ENCODE measurements at regions not wholly inside any gene's neighbourhood (a gene's known extent, or its start where the extent isn't known, plus 50 kb on each side); places are given as distances from the start of the nearest gene placed in this dataset.

DNA sequence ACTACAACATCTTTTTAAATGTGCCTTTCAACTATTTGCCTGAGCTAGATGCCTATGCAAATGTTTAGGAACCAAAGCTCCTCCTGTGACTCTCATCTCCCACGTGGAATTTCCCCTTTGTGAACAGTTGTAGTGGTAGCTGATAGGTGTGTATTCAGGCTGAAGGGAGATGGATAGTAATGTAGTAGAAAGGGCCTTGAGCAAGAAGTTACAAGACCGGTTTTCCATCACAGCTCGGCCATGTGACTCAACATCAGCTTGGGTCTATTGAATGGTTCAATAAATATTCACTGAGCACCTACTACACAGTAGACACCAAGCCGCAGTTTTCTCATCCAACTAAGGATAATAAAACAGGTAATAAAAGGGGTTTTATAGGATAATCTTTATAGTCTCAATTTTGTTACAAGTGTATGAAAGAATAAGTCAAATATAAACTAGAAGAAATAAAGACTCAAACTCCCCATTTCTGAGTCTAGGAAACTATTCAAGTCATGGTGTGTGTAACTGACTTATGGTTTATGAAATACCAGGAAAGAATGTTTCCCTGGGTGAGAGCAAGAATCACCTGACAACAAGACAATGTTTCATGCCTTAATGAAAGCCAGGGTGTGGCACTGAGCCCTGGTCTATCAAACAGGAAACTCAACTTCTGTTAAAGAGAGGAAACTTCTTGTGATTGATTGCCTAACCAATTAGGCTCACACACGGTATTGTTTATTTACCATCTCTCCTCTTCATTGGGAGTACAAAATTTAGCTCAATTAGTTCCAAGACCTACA is 187.1 kb upstream of the SPEF2 start:
- no peak for DNase-seq (ENCODE audit: low spot score)

DNA sequence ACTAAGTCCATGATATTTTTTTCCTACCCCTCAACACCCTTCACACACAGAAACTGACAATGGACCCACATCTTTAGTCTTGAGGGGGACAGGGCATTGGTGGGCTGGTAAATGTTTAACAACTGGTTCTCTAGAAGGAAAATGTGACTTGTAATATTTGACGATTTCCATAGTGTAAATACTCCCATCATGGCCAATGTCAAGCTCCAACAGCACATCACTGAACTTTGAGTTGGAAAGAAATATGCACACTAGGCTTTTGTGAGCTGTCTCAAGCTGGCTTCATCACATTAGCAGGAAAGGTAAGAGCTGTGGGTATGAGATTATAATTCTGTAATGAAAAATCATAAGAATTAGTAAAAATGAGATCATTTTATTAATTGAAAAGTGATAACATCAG is 189.9 kb upstream of the PRLR start:
- no peak for DNase-seq (ENCODE audit: low spot score)

DNA sequence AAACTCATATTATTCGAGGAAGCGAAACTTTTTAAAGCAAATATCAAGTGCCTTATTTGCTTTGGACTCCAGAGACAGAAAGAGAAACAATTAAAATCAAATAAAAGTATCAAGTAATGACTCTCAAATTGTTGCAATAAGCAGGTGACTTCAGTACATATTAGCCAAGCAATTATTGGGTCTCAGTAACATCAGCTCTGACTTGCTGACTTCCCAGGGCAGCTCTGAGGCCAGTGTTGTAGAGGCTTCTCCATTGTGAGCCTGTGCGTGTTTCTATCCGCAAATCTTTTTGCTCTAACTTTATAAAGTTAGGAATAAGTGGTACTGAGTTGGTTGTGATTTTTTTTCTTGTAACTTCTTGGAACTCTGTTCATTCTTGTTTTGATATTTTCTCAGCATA is 186.8 kb upstream of the PRLR start:
- no peak for DNase-seq (ENCODE audit: low spot score)

DNA sequence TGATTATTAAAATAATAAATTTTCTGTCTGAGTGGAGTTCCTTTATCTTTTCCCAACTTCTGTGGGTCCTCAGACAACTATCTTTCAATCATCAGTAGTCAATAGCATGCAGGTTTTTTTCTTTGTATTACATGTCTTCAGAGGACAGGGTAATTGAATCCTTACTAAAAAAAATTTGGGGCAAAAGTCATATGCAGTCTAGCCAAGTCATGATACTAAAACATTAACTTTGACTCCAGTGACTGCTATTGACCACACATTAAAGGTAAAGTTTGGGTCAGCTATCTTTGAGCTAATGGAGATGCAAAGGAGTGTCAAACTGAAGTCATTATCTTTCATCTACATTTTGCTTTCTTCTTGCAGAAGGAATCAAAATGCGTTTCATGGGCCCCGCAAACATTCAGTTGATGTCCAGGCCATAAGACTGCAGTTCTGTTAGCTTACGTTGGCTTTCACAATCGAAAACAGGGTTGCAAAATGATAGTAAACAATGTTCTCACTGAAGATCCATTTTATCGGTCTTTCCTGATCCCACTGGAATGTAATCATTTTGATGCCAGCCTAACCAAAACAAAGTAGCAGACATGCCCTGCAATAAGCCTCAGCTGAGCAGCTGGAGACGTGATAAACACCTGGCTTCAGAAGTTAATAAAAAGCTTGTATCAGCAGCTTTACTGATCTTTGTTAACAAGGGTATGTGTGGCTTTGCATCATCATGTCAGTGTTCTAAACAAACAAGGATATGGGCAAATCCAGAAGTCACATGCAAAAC is 186.1 kb upstream of the PRLR start:
- no peak for DNase-seq (ENCODE audit: low spot score)

DNA sequence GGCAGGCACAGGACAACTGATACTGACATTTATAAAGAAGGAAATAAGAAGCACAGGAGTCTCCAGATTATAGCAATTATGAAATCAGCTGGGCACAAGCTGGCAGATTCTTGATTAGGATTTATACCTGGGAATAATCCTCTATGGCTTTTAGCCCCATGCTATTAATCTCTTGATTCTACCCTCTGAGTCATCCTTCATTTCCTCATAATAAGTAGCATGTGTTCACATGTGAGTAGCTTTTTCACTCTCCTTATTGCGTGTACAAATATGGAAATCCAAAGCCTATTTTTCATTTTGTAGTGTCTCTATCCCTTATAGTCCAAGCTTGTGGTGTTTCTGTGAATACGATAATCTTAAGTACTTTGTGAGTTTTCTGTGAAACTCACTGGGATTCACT is 185.0 kb upstream of the PRLR start:
- DNase-seq (ENCODE audit: low spot score): no peak

DNA sequence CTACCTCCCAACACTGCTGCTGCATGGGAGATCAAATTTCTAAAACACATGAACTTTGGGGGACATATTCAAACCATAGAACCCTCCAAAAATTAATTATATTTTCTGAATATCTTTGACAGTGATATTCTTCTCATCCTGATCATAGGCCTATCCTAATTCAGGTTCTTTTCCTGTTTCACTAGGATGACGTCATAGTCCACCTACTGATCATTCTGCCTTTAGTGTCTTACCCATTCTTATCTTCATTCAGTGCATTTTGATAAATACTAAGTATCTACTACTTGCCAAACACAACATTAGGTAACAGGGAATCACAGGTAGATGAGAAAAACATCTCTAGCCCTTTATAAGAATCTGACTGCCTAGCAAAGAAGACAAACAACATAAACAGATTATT is 179.1 kb upstream of the PRLR start:
- no peak for DNase-seq (ENCODE audit: low spot score)

DNA sequence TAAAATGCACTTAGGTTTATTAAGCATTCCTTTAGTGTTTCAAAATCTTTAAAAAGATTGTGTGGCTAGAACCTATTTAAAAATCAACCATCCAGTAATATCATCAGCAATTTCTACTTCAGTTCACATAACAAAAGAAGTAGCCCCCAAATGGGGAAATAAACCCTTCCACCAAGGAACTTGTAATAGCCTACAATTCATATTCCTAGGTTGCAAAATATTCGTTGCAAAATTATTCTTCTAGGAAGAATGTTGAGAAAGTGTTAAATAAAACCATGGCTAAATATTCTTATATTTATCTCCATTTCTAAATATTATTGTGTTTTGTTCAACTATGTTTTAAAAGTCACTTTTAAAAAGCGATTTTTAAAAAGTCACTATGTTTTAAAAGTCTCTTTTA is 177.9 kb upstream of the PRLR start:
- no peak for DNase-seq (ENCODE audit: low spot score)

DNA sequence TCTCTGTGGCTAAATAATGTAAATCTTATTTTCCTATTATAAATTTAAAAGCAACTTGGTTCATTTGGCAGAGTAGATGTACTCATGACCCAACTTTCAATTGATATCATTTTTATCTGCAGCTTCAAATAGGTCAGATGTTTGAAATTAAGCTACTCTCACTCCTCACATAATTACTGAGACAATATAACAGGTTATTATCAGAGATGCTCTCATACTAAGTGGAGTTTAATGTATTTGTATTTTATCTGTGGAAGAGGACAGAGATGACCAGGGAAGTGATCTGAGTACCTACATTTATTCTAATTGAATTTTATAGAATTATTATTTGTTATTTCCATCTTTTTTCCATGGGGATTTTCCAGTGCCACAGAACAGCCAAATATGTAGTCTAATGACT is 177.4 kb upstream of the PRLR start:
- no peak for DNase-seq (ENCODE audit: low spot score)

DNA sequence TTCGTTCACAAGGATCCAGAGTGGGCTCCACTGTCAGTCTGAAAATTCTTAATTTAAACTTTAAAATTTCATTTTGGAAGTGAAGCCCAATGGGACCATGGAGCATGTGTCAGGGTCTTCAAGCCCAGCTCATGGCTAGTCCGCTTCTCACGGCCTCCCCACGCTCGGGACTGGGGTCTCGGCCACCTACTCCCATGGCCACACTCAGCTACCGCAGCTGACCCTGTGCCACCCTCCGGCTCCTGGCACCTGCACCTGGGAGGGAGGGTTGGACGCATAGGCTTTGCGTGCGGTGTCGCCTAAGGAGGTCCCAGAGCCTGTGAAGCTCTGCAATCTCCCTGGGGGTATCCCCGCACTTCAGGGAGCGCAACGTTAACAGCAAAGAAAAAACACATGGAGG is 175.7 kb upstream of the PRLR start:
- DNase-seq (ENCODE audit: low spot score): no peak

DNA sequence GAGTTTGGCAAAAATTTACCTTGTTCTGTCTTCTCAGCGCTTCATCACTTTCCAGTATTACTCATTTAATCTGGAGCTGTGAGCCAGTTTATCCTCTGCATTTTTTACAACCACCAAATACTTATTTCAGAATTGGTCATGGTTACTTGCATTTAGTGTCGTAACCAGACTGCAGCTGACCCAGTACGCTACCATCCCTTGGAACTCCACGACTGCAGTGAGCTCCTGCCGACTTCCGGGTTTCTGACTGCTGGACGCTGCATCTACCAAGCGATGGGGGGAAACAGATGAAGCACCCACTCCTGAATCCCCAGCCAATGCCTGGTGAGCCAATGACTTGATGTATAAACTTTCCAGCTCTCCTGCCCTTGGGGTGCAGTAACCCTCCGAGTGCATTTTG is 174.4 kb upstream of the PRLR start:
- DNase-seq (ENCODE audit: low spot score): no peak

DNA sequence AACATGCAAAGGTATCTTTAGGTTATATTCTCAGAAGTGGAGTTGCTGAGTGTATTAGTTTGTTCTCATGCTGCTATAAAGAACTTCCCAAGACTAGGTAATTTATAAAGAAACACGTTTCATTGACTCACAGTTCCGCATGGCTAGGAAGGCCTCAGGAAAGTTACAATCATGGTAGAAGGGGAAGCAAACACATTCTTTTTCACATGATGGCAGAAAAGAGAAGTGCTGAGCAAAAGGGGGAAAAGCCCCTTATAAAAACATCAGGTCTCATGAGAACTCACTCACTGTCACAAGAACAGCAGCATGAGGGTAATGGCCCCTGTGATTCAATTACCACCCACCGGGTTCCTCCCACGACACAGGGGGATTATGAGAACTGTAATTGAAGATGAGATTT is 163.6 kb upstream of the PRLR start:
- no peak for DNase-seq (ENCODE audit: low spot score)

DNA sequence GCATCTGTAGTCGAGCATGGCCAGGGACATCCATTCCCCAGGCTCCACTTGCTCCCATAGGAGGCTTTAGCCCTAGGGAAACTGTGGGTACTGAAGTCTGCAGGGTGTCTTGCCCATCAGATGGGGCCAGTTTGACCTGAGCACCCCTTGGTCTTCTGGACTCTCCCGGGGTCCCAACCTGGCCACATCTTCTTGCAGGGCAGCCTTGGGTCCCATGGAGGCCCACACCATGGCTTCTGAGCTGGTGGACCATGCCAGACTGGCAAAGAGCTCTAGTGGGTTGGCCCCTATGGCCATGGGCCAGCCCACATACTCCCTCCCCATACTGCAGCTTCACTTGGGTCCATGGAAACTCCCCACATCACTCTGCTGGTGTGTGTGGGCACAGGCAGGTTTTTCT is 154.4 kb upstream of the PRLR start:
- no peak for DNase-seq (ENCODE audit: low spot score)

DNA sequence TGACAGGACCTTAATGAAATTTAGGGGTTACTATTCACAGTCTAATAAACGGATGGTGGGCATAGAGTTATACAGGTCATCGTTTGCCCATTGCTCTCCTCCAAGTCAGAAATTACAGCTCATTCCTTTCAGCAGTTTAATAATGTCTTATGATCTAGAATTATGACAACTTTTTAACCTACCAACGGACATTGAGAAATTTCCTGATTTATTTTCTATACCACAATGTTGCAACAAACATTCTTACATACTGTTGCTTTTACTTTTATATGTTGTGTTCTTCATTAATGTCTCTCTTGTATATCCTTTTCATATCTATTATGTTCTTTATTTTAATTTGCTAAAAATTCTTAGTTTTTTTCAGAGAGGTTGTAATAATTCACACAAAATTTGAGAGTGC is 152.8 kb upstream of the PRLR start:
- DNase-seq (ENCODE audit: low spot score): no peak

DNA sequence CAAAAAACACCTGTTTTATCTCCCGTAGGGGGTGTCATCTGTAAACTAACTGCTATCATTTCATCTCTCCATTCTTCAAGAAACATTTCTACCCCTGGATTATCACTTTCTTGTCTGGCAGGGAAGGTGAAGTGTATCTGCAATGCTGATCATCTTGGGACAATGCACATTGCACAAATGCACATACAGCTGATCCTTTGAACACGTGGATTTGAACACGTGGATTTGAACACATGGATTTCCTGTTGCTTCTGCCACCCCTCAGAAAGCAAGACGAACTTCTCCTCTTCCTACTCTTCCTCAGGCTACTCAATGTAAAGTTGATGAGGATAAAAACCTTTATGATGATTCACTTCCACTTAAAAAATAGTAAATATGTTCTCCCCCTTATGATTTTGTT is 147.4 kb upstream of the PRLR start:
- DNase-seq (ENCODE audit: low spot score): no peak

DNA sequence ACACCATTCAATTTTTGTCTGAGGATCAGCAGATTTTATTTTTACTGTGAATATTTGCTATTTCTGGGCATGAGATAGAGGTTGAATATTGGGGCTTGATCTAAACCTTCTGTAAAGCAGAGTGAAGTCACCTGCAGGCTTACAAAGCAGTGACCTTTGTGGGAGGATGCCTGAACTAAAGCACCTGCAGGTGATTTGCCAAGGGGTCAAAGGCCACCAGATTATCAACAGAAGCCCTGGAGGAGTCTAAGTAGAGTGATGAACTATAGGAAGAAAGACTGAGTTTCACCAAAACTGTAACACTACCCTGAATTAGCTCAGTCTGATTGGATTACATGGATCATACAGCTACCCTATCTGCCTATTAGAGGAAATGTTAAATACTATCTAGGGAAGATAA is 144.3 kb upstream of the PRLR start:
- DNase-seq (ENCODE audit: low spot score): no peak

DNA sequence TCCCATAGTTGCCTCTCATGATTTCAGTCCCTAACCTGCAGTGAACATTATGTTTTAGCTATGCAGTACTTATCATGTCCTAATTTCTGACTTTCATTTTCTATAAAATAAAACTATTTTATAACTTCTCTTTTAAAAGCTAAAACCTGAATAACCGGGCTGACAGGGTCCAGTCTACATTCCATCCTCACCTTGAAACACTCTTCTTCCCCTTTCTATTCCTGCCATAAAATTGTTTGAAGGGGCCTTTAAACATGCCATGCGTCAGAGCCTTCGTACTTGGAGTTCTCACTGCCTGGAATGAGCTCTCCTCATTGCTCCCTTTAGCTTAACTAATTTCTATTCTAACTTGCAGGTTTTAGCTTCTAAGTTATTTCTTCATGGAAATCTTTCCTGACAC is 143.0 kb upstream of the PRLR start:
- DNase-seq (ENCODE audit: low spot score): no peak

DNA sequence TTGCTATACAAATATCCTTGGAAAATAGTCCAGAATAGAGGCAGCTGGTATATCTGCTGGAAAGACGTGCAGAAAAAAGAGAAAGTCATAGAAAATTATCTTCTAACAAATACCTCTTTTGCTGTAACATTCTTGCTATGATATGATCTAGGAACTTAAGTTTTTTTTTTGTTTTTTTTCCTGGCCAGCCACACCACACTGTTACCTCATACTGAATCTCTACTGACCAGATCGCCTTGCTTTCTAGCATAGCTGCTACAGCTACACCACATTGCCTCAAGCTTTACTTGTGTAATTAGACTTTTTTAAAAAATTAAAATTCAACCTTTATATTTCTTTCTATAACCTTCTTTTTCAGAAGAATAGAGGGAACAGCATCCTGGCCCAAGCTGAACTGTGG is 142.2 kb upstream of the PRLR start:
- no peak for DNase-seq (ENCODE audit: low spot score)

DNA sequence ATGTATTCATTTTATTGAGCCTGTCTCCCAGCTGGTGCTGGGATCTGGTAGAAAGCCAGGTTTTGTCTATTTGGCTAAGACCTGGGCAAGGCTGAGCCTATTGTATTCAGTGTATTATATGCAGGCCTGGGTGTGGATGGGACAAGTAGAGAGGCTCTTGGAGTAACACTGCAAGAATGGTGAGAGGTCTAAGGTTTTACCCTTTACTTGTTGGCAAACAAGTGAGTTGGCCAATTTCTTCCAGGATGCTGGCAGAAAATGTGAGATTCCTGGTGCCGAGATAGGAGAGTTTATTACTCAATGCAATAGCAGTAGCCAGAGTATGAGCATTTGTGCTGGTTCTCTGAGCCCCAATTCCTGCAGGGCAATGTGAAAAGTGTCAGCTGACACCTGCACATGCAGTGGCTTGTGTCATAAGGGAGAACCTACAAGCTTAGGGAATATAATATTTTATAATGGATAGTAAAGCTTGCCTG is 141.7 kb upstream of the PRLR start:
- no peak for DNase-seq (ENCODE audit: low spot score)

DNA sequence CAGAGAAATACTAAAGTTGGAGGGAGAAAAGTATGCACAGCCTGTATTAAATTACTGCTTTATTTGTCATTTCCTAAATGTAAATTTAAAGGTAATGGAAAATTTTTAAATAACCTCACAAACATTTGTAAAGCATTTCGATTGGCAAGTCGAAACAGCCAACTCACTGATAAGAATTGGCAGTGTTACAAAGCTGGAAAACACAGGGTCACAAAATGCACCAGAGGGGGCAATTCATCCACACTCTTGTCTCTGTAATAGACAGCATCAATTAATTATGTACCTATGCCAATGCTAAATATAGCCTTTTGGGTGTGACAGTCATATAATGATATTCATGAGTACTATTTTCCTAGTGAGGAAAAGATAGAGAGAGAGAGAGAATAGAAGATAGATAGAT is 140.6 kb upstream of the PRLR start:
- DNase-seq (ENCODE audit: low spot score): no peak

DNA sequence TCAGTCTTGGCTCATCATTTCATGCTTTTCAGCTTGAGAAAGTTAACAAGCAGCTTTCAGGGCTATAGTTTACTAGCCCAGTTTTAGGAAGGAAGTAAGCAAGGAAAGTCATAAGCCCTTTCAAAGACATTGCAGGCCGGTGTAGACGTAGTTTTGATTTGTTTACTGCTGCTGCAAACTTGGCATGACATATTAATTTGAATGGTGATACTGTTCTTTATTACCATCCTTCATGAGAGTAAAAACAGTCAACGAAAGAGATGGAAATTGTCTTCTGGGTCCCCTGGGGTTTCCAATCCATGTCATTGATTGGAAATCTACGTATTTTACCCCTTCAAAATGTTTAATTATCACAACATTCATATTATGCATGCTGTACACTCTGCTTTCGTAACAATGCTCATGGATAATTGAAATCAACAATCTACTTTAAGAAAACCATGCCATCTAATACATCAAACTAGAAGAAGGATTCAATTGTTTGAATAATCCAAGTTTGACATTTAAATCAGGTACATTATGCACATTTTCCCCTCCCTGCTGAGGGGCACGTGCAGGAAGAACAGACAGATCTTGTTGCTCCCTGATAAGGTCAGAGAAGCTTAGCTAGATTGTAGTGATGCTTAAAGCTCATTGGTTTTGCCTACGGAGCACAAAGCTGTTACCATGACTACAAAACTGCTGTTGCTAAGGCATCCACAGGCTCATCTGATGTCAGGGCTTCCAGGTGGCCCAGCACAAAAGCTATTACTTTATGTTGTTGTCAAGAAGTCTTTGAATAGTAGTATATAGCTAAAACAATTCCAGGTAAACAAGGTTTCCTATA is 139.9 kb upstream of the PRLR start:
- DNase-seq (ENCODE audit: low spot score): no peak

DNA sequence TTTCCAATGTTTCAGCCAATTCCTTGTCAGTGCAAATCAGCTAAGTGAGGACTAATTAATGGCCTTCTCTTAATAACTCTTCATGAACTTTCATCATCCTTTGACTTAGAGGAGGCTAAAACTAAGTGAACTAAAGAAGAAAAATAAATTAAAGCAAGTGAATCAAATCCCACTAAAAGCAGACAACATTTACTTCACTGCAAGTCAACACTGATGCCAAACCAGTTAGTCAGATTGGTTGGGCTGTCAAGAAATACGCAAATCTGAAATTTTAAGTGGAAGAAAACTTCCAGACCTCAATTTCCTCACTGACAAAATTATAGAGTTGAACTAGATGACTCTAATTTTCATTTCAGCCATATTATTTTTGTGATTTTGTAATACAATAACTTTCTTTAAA is 137.2 kb upstream of the PRLR start:
- DNase-seq (ENCODE audit: low spot score): no peak

DNA sequence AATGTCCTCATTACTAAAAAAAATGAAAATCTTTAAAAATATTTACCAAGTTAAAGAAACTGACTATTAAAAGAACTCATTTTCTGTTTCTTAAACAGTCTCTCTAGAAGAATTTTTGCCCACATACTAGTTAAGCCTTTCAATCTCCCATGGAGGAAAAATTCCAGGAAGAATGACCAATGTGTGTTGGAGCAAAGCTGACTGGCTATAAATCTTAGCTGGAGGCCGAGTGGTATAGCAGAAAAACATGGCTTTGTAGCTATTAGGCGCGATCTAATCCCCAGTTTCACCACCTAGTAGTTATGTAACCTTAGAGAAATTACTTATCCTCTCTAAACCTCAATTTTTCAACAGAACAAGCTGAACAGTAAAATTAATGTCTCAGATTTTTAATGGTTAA is 135.5 kb upstream of the PRLR start:
- no peak for DNase-seq (ENCODE audit: low spot score)

DNA sequence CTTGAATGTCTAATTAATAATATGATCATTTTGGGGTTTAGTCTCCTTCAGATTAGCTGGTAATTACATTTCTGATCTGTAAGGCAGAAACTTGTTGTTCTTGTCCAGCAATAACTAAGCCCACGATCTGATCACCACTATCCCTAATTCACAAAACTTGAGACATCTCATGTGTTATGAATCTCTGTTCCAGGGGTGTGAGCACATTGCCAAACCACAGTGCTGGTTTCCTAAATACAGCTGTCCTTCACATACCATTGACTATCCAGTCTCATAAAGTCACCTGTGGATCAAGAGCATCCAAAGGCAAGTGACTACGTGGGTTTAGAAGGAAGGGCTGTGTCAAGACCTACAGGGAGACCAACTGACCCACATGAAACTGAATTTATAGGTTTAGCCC is 134.1 kb upstream of the PRLR start:
- no peak for DNase-seq (ENCODE audit: low spot score)
